Adipocyte (in vitro differentiated cells): ENCODE measurements at regions not wholly inside any gene's neighbourhood (a gene's known extent, or its start where the extent isn't known, plus 50 kb on each side); places are given as distances from the start of the nearest gene placed in this dataset.
A peak's percentile ranks its signal among the peaks of the same experiment; 100 is the strongest.
"Not testable (repeated sequence)": the region's sequence is repeated elsewhere in the genome, so short reads cannot be mapped to it uniquely, and the experiment has no call there.

ENCODE experiments used
- DNase-seq: peaks from one replicate; pipeline ENCODE4 v3.0.0-alpha.2; 2015; ENCODE audit warnings: low read depth
- H3K27me3 ChIP-seq: replicated peaks from 2 replicates; pipeline ENCODE4 v1.7.0; 2013; ENCODE audit warnings: mild to moderate bottlenecking, low read length, moderate library complexity; ENCODE audit not compliant: control insufficient read depth, insufficient read depth
- H3K36me3 ChIP-seq: 2 replicates; pipeline ENCODE4 v1.7.0; 2013; ENCODE audit warnings: low read length, mild to moderate bottlenecking, moderate library complexity; ENCODE audit not compliant: control insufficient read depth, insufficient read depth, severe bottlenecking
- H3K4me1 ChIP-seq: 2 replicates; pipeline ENCODE4 v1.7.0; 2013; ENCODE audit warnings: mild to moderate bottlenecking, low read length, moderate library complexity; ENCODE audit not compliant: control insufficient read depth, insufficient read depth
- H3K4me3 ChIP-seq: 2 replicates; pipeline ENCODE4 v1.7.0; 2013; ENCODE audit warnings: mild to moderate bottlenecking, low read length, moderate library complexity
- H3K9ac ChIP-seq: 2 replicates; pipeline ENCODE4 v1.7.0; 2013; ENCODE audit warnings: mild to moderate bottlenecking, low read length, moderate library complexity
- H3K9me3 ChIP-seq: 2 replicates; pipeline ENCODE4 v1.7.0; 2013; ENCODE audit warnings: mild to moderate bottlenecking, low read length, moderate library complexity; ENCODE audit not compliant: control insufficient read depth

GRCh38 chr2:210963386-210963785 lies 407.0 kb downstream of the CPS1 start:
- no peak for DNase-seq
- Histone ChIP-seq H3K4me1 (no peaks in the 10 kb centered on the region), H3K9ac (no peak overlapping the region), H3K9me3 (no peaks in the 10 kb centered on the region), H3K4me3 (no peak overlapping the region), H3K36me3 (no peaks in the 10 kb centered on the region), H3K27me3 (no peaks in the 10 kb centered on the region)

GRCh38 chr2:210964141-210964764 lies 407.9 kb downstream of the CPS1 start:
- Histone ChIP-seq H3K9ac (no peak overlapping the region), H3K4me3 (no peak overlapping the region), H3K27me3 (no peaks in the 10 kb centered on the region), H3K9me3 (no peaks in the 10 kb centered on the region), H3K36me3 (no peaks in the 10 kb centered on the region), H3K4me1 (no peaks in the 10 kb centered on the region)
- no peak for DNase-seq

- no peaks in the 10 kb centered on the region for H3K36me3 ChIP-seq
- peak; percentile 9 for DNase-seq
Measured at GRCh38 chr2:210965472-210965871, 409.1 kb downstream of the CPS1 start.

GRCh38 chr2:210966330-210966729 lies 409.9 kb downstream of the CPS1 start:
- Histone ChIP-seq H3K9ac (no peak overlapping the region), H3K4me1 (no peaks in the 10 kb centered on the region), H3K36me3 (no peaks in the 10 kb centered on the region), H3K27me3 (no peaks in the 10 kb centered on the region), H3K9me3 (no peaks in the 10 kb centered on the region), H3K4me3 (no peak overlapping the region)
- no peak for DNase-seq

More at GRCh38 chr2:210965472-210965871, 409.1 kb downstream of the CPS1 start:
- no peaks in the 10 kb centered on the region for H3K9me3 ChIP-seq
- no peak overlapping the region for H3K9ac ChIP-seq
- no peak overlapping the region for H3K4me3 ChIP-seq
- H3K4me1 ChIP-seq: no peaks in the 10 kb centered on the region
- H3K27me3 ChIP-seq: no peaks in the 10 kb centered on the region

GRCh38 chr2:210971431-210971830 lies 415.0 kb downstream of the CPS1 start:
- no peak overlapping the region for H3K4me3 ChIP-seq
- no peaks in the 10 kb centered on the region for H3K4me1 ChIP-seq
- no peaks in the 10 kb centered on the region for H3K27me3 ChIP-seq
- no peak overlapping the region for H3K9ac ChIP-seq
- no peak for DNase-seq
- no peaks in the 10 kb centered on the region for H3K9me3 ChIP-seq
- H3K36me3 ChIP-seq: no peaks in the 10 kb centered on the region

- H3K9me3 ChIP-seq, H3K27me3 ChIP-seq, DNase-seq, H3K36me3 ChIP-seq, H3K4me3 ChIP-seq, H3K4me1 ChIP-seq, H3K9ac ChIP-seq: not testable (repeated sequence)
Measured at GRCh38 chr2:210986806-210987205, 430.4 kb downstream of the CPS1 start.

- Histone ChIP-seq H3K27me3 (no peaks in the 10 kb centered on the region), H3K9me3 (peaks cover 15% of the 10 kb centered on the region), H3K4me1 (no peaks in the 10 kb centered on the region)
Measured at GRCh38 chr2:210991107-210991506, 434.7 kb downstream of the CPS1 start.

GRCh38 chr2:210994104-210994503 lies 437.7 kb downstream of the CPS1 start:
- no peak for DNase-seq

More at GRCh38 chr2:210991107-210991506, 434.7 kb downstream of the CPS1 start:
- Histone ChIP-seq H3K36me3 (no peaks in the 10 kb centered on the region), H3K9ac (no peak overlapping the region), H3K4me3 (no peak overlapping the region)
- DNase-seq: no peak

GRCh38 chr2:210997373-210997772 lies 441.0 kb downstream of the CPS1 start:
- H3K9me3 ChIP-seq: peaks cover 15% of the 10 kb centered on the region
- H3K27me3 ChIP-seq: no peaks in the 10 kb centered on the region
- no peak overlapping the region for H3K4me3 ChIP-seq
- no peak overlapping the region for H3K9ac ChIP-seq
- no peaks in the 10 kb centered on the region for H3K36me3 ChIP-seq
- peak; percentile 61 for DNase-seq
- H3K4me1 ChIP-seq: no peaks in the 10 kb centered on the region

More at GRCh38 chr2:210994104-210994503, 437.7 kb downstream of the CPS1 start:
- Histone ChIP-seq H3K4me1 (no peaks in the 10 kb centered on the region), H3K4me3 (no peak overlapping the region), H3K27me3 (no peaks in the 10 kb centered on the region), H3K9ac (no peak overlapping the region), H3K9me3 (peaks cover 15% of the 10 kb centered on the region), H3K36me3 (no peaks in the 10 kb centered on the region)

- Histone ChIP-seq H3K4me3 (no peak overlapping the region), H3K9ac (no peak overlapping the region), H3K27me3 (no peaks in the 10 kb centered on the region), H3K36me3 (no peaks in the 10 kb centered on the region), H3K4me1 (no peaks in the 10 kb centered on the region), H3K9me3 (peaks cover 9% of the 10 kb centered on the region)
- no peak for DNase-seq
Measured at GRCh38 chr2:210998334-210998733, 441.9 kb downstream of the CPS1 start.

- no peak for DNase-seq
- no peak overlapping the region for H3K4me3 ChIP-seq
Measured at GRCh38 chr2:211014376-211014775, 458.0 kb downstream of the CPS1 start.

GRCh38 chr2:211014906-211015305 lies 458.5 kb downstream of the CPS1 start:
- DNase-seq: no peak
- H3K4me3 ChIP-seq: no peak overlapping the region
- H3K27me3 ChIP-seq: no peaks in the 10 kb centered on the region
- no peak overlapping the region for H3K9ac ChIP-seq
- no peaks in the 10 kb centered on the region for H3K4me1 ChIP-seq
- no peaks in the 10 kb centered on the region for H3K36me3 ChIP-seq
- no peaks in the 10 kb centered on the region for H3K9me3 ChIP-seq

More at GRCh38 chr2:211014376-211014775, 458.0 kb downstream of the CPS1 start:
- H3K36me3 ChIP-seq: no peaks in the 10 kb centered on the region
- no peak overlapping the region for H3K9ac ChIP-seq
- no peaks in the 10 kb centered on the region for H3K4me1 ChIP-seq
- no peaks in the 10 kb centered on the region for H3K9me3 ChIP-seq
- no peaks in the 10 kb centered on the region for H3K27me3 ChIP-seq
